HG02610 (cell line): ENCODE measurements at regions not wholly inside any gene's neighbourhood (a gene's known extent, or its start where the extent isn't known, plus 50 kb on each side); places are given as distances from the start of the nearest gene placed in this dataset.

Experiments
- ATAC-seq: cut with Tn5 transposase; IDR thresholded peaks from one replicate; pipeline ENCODE4 v1.9.1; 2021; ENCODE audit warnings: mild to moderate bottlenecking, moderate library complexity; ENCODE audit not compliant: unreplicated experiment

GRCh38 chr5:5658889-5659465, 236.5 kb downstream of the ICE1 start:
- ATAC-seq, result no peak

DNA sequence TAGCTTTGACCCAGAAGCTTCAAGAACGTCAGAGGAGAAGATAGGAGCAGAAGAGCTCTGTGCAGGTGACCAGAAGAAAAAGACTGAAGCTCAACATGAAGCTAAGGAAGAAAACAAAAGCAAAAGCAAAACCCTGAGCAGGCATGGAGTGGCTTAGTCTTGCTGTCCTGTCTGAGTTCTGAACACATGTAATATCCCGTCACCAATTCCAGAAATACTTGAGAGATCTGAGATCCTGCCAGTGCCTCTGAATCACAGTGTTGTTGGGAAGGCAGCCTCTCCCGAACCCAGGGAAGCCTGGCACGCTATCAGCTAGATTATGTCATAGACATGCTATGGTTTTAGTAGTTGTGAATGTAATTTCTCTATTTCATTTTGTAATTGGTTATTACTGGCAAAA, 235.7 kb downstream of the ICE1 start:
- ATAC-seq, result peak; percentile 43

DNA sequence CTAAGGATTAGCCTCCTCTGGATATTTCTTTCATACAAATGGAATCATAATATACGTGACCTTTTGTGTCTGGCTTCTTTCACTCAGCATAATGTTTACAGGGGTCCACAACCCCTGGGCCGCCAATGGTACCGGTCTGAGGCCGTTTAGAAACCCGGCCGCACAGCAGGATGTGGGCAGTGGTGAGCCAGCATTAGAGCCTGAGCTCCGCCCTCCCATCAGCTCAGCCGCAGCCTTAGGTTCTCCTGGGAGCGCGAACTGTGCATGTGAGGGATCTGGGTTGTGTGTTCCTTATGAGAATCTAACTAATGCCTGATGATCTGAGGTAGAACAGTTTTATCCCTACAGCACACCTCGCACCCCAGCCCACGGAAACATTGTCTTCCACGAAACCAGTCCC, 229.7 kb downstream of the ICE1 start:
- ATAC-seq, result no peak

DNA sequence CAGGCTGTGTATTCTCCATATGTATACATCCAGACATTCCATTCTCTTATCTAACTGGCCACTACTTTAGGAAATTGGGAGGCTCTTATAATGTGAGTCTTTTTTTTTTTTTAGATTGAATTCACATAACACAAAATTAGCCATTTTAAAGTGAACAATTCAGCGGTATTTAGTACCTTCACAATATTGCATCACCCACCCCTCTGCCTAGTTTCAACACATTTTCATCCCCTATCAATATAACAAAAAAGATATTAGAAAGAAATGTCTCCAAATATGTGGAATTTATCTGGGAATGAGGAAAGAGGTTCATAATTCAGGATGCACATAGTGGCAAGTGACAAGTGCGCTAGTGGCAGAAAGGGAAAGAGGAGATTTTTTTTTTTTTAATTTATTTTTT, 228.5 kb downstream of the ICE1 start:
- no peak for ATAC-seq

GRCh38 chr5:5650242-5650641, 227.8 kb downstream of the ICE1 start:
- ATAC-seq, result no peak

GRCh38 chr5:5649641-5650040, 227.2 kb downstream of the ICE1 start:
- ATAC-seq, result no peak

- ATAC-seq, result no peak
Measured at GRCh38 chr5:5648694-5649093, 226.2 kb downstream of the ICE1 start.

GRCh38 chr5:5645891-5646290, 223.4 kb downstream of the ICE1 start:
- no peak for ATAC-seq

GRCh38 chr5:5645198-5645597, 222.7 kb downstream of the ICE1 start:
- ATAC-seq, result no peak

DNA sequence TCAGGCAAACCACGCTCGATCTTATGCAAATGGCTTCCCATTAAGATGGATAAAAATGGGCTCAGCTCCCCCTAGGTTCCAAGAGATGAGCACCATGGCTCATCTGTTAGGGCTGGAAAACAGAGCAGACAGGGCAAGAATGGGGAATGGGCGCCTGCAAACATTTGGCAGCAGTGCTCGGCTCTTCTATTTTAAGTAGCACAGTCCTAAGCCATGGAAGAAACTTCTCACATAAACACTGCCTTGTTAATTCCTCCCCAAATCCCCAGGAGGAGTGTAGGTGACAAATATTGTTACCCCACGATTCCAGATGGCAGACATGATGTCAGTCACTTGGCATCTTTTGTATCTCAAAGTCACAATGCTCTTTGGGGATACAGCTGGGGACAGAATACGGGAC, 221.8 kb downstream of the ICE1 start:
- no peak for ATAC-seq

DNA sequence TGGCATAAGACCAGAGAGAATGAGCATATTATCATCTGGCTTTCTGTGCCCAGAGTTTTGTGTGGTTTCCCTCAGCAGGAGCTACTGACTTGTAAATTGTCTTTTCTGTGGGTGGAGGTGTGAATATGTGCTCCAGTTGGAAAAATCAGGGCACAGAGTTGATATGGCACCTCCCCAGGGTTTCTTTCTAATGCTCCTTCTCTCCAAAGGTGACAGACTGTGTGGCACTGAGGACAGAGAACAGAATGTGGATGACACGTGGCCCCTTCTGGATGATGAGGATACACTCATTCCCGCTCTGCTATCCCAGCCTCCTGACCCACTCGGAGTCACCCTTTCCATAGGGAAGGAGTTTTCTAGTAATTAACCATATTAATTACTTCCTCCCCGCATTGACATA, 221.0 kb downstream of the ICE1 start:
- ATAC-seq, result no peak

DNA sequence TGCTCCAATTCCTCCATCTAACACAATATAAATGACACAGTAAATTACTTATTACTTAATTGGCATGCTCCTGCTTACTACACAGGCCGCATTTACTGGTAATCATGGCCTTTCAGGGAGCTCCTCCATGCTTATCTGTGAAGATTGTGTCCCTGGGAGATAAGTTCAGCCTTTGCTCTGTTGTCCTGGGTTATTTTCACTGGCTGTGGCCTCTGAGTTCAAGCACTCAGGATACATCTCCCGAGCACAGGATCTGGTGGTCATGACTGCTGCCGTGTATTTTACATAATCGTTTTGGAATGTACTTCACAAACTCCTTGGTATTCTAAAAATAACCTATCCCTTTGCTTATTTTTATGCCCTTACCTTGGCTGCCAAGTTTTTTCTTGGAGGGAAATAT, 215.7 kb downstream of the ICE1 start:
- ATAC-seq, result no peak

DNA sequence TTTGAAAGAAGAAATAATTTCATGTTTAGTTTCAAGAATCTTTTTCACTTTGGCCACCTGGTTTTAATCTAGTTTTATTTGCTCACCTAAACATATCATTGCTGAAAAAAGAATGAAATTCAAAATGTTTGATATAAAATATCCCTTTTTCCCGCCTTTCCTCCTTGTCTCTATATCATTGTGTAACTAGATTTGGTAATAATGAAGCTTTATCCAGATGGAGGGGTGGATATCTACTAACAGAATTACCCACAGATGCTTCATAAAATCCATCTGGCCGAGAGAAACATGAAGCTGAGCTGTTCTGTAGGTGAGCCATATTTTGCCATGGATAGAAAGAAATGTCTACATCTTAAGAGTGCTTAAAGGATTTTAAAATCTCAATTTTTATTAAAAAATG, 214.7 kb downstream of the ICE1 start:
- ATAC-seq, result no peak

- ATAC-seq, result no peak
Measured at GRCh38 chr5:5634817-5635216, 212.3 kb downstream of the ICE1 start.

DNA sequence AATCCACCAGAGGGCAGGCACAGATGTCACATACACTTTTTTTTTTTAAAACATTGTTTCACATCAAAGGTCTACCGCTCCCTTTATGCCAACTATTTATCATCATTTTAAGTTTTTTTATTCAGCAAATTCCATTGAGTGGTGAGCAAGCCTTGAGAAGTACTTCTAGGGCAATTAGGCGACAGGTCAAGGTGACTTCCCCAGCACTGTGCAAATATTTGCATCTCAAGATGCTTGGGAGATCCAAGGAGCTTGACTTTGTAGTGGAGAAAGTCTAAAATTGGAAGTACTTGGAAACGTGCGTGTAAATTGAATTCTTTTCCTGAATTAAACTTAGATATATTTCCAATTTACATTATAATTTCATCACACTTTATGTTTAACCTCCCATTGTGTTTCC, 211.1 kb downstream of the ICE1 start:
- ATAC-seq, result no peak

DNA sequence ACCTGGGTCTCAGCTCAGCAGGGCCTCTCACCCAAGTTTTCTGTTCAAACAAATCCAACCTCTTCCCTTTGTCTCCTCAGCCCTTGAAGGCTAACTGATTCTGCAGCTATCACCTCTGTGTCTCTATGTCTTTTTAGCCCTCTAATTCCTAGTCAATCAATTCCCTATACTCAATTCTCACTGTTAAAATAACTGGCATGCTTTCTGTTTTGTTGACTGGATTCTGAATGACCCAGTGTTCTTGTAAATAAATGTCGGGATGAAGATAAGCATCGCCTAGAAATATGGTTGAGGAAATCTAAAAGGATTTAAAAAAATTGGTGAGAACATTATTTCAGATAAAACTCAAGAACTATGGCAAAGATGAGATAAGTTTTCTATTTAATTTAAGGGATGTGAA, 210.2 kb downstream of the ICE1 start:
- ATAC-seq, result no peak

DNA sequence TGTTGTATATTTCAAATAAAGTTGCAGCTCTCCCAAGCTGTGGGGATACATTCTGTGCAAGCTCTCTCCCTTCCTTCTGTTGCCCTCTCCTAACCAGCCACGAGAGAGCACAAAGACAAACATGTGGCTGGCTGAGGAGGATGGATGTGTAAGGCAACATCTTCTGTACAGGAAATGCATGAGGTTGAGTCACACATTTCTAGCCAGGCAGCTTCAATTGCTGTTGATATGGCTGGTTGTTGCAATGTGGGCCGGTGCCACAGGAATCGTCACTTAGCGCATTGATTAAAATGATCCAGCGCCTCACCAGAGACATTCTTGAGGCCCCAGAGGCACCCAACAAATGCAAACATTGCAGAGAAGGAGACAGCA, 207.1 kb downstream of the ICE1 start:
- no peak for ATAC-seq

GRCh38 chr5:5628866-5629606, 206.6 kb downstream of the ICE1 start:
- no peak for ATAC-seq

GRCh38 chr5:5626412-5626811, 203.9 kb downstream of the ICE1 start:
- ATAC-seq, result no peak

DNA sequence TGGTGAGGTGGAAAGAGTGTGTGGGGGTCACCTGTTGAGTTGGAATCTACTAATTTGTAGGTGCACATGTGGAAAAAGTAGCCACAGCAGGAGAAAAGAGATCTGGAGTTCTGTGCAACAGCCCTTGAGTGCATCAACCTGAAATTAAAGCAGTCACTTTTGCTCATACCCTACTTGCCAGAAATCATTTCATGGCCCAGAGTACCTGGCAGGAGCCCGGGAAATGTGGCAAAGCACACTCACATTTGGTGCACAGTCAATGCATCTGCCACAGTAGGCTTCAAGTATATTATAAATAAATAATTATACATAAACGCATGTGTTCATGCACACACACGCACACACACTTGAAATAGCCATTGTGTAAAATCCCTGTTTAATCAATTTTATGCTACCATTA, 203.0 kb downstream of the ICE1 start:
- ATAC-seq, result no peak

- ATAC-seq, result no peak
Measured at GRCh38 chr5:5623397-5623796, 200.9 kb downstream of the ICE1 start.

GRCh38 chr5:5622806-5623205, 200.3 kb downstream of the ICE1 start:
- no peak for ATAC-seq

DNA sequence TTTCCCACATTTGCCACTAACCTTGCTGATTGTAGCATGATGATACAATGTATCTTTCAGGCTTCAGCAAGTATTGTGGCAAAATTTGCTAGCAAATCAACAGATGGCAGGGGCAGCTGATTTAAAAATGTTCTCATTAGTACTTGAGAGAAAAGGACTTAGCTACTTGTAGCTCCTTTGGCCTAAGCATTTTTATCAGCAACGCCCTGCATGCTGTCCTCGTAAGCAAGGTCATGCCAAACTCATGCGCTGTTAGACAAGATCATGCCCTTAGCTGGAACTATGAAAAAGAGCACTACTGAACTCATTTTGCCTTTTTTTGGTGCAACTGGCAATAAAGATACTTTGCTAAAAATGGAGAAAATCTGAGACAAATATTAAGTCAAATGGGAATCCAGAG, 197.1 kb downstream of the ICE1 start:
- no peak for ATAC-seq
